Peyer's patch (tissue), 4 donors: ENCODE measurements at regions not wholly inside any gene's neighbourhood (a gene's known extent, or its start where the extent isn't known, plus 50 kb on each side); places are given as distances from the start of the nearest gene placed in this dataset.

Source experiments
- CTCF ChIP-seq, 6 experiments: fragments of 450-650 bp in 4 of 6; fragments of 200-600 bp in 2 of 6; sonication (generic) in 1 of 6; IDR thresholded peaks; one replicate each; pipeline ENCODE4 v1.5.1; 2017 to 2019; ENCODE audit warnings: antibody characterized with exemption in 6 of 6, mild to moderate bottlenecking in 3 of 6, moderate library complexity in 1 of 6
- POLR2A ChIP-seq, 2 donors: fragments of 450-650 bp; IDR thresholded peaks; one replicate each; pipeline ENCODE4 v1.5.1; 2017; ENCODE audit warnings: antibody characterized with exemption in 2 of 2, mild to moderate bottlenecking in 2 of 2, moderate library complexity in 2 of 2

GRCh38 chr16:86964796-86965241 lies 352.4 kb downstream of the C16orf95 start:
- TF ChIP-seq CTCF (IDR thresholded peaks at IDR 0.05) (no peak), POLR2A (IDR thresholded peaks at IDR 0.05) (no peak)
